ENCODE measurements at regions not wholly inside any gene's neighbourhood (a gene's known extent, or its start where the extent isn't known, plus 50 kb on each side); places are given as distances from the start of the nearest gene placed in this dataset.
A peak's percentile ranks its signal among the peaks of the same experiment; 100 is the strongest.
"Not testable (repeated sequence)": the region's sequence is repeated elsewhere in the genome, so short reads cannot be mapped to it uniquely, and the experiment has no call there.

DNA sequence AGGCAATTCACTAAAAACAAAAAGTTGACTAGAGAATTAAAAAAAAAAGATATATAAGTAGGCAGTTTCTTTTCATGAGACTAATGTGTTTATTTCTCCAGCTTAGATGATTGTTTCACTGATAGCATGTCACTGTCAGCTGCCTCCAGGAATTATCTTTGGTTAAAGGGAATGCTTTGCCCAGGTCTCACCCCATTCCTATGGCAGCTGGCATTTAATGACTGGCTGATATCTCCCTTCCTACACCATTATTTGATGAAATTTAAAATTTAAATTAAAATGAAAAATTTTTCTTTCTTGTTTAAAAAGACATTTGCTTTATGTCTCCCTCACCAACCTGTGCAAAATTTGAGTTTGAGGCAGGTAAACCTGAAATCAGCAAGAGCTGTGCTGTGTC is 214.5 kb upstream of the PRSS1 start:
- DNase-seq (ENCODE audit: low spot score), result no peak

DNA sequence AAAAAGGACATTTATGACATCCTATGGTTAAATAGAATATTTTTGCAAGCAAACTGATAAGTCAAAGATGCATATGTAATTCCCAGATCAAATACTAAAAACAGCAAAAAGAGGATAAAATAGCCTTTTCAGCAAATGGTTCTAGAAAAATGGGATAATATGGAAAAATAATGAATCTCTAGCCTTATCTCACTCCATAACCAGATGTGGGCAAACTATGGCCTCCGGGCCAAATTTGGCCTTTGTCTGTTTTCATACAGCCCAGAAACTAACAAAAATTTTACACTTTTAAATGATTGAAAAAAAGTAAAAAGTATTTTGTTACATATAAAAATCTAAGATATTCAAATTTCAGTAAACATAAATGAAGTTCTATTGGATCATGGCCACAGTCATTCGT is 215.4 kb upstream of the PRSS1 start:
- no peak for DNase-seq (ENCODE audit: low spot score)

DNA sequence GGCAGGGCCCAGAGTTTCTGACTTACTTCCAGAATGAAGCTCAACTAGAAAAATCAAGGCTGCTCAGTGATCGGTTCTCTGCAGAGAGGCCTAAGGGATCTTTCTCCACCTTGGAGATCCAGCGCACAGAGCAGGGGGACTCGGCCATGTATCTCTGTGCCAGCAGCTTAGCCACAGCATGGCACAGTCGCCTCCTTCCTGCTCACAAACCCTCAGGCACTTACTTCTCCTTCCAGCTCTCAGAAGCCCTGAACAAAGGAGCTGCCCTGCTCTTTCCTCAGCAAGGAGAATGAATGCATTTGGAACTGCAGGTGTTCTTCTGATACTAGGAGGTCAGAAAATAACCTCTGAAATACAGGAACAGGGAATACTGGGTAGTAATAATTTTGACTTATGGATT is 219.7 kb upstream of the PRSS1 start:
- no peak for DNase-seq (ENCODE audit: low spot score)

DNA sequence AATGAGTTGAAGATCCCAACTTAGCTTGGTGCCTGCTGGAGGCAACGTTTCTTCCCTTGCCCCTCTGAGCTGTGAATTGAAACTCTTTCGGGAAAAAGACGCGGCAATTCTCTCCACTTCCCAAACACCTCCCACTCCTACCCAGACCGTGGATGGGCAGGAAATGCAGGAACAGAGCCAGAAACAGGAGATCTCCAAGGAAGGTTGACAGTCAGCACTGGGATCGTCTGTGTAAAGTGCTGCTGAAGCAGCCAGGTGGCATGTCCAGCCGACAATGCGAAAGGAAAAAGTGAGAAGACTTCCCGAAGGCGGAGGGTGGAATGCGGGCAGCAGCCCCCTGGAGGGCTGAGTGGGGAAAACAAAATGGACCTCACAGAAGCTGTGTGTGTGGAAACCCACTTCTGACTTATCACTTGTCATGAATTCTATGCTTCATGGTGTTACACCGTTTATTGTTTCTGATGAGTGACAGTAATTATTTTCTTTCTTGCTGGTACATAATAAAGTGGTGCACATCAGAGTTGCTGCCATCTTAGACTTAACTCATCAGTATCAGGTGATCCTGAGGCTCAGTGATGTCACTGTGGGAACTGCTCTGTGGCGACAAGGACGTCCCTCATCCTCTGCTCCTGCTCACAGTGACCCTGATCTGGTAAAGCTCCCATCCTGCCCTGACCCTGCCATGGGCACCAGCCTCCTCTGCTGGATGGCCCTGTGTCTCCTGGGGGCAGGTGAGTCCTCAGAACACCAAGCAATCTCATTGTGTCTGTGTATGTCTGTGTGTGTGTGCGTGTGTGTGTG is 220.5 kb upstream of the PRSS1 start:
- no peak for DNase-seq (ENCODE audit: low spot score)

GRCh38 chr7:142523821-142524460 is 225.3 kb upstream of the PRSS1 start:
- DNase-seq (ENCODE audit: low spot score), result no peak

DNA sequence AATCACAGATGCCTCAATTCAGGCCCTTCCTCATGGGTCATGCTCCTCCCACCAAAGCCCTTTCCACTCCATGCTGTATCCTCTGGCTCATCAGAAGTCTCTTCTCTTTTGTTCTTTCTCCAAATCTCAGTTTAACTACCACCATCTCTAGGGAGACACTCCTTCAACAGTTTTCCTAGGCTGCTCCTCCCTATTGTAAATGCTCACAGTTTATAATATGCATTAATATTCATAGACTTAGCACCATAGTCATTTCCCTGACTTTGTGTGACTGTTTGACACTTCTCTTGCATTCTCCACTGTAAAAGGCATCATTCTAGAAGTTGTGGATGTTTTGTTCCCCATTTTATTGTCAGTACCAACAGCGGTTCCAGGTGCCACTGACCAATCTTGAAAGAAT is 226.5 kb upstream of the PRSS1 start:
- DNase-seq (ENCODE audit: low spot score), result no peak

DNA sequence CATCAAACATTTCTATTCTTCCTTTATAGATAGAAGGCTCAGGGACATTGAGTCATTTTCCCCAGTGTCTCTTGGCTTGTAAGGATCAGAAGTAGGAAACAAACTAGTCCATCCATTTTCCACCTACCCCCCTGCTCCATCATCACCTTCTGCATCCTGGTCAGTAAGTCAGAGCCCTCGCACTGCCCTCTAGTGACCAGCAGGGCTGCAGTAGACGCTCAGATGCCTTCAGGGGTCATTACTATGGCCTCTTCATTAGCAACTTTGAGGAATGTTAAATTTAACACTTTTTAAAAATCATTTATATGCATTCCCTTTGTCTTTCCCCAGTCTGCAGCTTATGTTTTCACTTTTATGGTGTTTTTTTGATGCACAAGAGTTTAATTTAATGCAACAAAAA is 228.4 kb upstream of the PRSS1 start:
- not testable (repeated sequence) for DNase-seq (ENCODE audit: low spot score)

DNA sequence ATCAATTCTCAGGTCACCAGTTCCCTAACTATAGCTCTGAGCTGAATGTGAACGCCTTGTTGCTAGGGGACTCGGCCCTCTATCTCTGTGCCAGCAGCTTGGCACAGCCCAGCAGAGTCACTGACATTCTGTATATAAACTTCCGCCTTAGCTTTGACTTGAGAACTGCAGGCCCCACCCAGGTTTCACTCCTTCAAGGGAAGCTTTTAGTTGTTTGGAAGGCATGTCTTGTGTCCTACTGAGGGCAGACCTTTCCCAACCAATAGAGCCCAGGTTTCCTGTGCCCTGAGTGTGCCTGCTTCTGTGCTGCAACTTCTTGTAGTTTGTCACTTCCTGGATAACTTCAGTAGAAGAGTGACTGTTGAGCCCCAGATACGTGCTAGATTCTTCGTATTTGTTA is 228.8 kb upstream of the PRSS1 start:
- peak; percentile 73 for DNase-seq (ENCODE audit: low spot score)

DNA sequence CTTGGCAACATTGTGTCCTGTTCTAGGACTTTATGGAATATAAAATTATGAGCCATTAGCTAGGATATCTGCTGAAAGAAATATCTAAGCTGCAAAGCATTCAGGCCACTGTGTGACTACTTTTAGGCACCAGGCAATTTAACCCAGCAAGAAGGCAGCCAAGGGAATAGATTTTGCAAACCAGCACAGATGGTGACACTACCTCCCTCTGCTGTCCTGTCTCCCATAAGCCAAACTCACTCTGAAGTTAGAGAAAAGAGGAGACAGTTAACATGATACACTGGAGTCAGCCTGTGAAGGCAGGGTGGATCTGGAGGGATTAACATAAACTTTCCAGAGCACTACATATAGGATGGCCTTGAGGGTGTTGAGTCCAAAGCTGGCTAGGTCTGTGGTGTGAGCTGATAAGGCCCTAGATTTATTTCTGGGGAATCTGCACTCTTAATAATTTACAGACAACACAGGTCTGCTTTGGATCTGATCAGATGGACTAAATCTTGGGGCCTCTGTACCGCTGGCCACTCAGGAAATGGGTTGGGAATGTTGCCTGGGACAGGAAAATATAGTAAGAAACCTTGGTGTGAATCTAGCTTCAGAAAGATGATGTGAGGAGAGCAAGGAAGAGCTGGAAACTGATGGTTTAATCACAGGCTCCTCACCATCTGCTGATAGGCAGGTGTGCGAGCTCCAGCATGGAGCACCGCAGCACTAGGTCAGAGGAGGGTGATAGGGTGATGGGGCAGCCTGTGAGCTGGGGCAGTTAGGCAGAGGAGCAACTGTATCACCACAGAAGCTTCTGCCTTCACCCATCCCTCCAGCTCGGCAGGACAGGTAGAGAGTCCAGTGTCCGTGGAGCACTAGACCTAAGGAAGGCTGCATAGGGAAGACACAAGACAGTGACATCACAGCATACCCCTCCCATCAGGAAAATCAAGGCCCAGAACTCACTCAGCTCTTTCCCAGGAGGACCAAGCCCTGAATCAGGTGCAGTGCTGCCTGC is 229.9 kb upstream of the PRSS1 start:
- DNase-seq (ENCODE audit: low spot score), result no peak

DNA sequence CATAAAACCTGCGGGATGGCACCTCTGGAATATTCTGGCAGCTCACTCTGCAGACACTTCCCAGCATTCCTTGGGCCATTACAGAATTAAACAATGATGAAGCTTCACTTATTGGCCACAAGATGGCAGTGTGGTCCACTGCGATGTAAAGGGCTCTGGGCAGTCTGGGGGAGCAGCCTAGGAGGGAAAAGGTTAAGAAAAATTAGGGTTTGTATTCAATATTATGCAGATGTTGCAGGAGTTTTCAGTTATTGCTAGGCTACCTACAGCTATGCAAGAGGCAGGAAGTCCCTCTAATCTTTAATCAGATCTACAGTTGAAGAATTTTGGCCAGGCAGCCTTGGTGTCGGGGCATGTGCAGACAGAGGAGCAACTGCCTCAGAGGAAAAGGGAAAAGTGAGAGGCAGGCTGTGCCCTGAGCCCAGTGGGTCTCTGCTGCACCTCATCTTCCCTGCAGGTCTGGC is 233.2 kb upstream of the PRSS1 start:
- peak; percentile 28 for DNase-seq (ENCODE audit: low spot score)

DNA sequence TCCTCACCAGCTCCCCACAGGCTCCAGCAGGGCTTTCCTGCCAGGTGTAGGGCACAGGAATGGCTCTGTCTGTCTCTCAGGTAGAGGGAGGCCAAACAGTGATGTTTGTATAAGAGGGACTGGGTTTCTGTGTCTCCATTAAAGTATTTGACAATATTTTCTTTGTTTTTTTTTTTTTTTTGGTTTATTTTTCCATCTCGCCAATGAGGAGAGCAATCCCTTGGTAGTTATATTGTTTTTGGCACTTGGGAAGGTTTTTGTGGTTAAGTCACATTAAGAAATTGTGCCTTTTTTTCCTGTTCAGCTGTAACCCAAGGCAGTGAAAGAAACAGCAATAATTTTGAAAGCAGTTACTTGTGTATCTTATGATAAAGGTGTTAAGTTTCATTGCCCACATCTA is 234.6 kb upstream of the PRSS1 start:
- DNase-seq (ENCODE audit: low spot score), result not testable (repeated sequence)

DNA sequence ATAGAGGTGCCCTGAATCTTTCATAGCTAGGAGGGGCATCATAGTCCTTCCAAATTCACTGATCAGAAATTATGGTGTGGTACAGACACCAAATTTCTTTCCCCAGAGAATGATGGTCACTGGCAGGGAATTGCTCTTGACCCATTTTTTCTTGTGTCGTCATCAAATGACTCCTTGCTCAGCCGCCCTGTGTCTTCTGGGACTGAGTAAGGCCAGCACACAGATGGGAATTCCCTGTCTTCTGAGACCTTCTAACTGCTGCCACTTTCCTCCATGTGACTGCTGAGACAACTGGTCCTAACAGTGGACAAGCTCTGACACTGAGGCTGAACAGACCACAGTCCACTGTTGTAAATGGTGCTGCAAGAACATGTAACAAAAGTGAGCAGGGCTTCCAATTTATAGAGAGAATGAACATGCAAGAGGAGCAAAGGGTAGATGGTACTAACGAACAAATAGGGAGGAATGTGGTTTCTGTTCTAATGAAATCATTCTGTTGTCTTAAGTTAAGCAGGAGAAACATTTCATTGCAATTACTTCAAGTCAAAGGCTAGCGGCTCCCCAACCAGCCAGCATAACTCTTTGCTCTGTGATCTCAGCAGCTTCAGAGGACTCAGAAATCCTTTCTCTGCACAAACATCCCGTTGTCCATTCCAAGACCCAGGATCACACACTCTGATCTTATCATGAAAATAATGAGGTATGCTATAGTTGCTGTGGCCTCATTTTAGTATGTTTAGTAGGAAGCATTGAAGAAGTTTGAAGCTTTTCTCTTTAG is 235.9 kb upstream of the PRSS1 start:
- DNase-seq (ENCODE audit: low spot score), result no peak

- DNase-seq (ENCODE audit: low spot score), result no peak
Measured at GRCh38 chr7:142511801-142512200, 237.5 kb upstream of the PRSS1 start.

GRCh38 chr7:142511374-142511773 is 237.9 kb upstream of the PRSS1 start:
- DNase-seq (ENCODE audit: low spot score), result no peak

GRCh38 chr7:142509235-142509634 is 240.0 kb upstream of the PRSS1 start:
- not testable (repeated sequence) for DNase-seq (ENCODE audit: low spot score)

GRCh38 chr7:142508251-142508650 is 241.0 kb upstream of the PRSS1 start:
- peak; percentile 38 for DNase-seq (ENCODE audit: low spot score)

- DNase-seq (ENCODE audit: low spot score), result no peak
Measured at GRCh38 chr7:142507799-142508198, 241.5 kb upstream of the PRSS1 start.

- DNase-seq (ENCODE audit: low spot score), result not testable (repeated sequence)
Measured at GRCh38 chr7:142507066-142507465, 242.2 kb upstream of the PRSS1 start.

- DNase-seq (ENCODE audit: low spot score), result no peak
Measured at GRCh38 chr7:142506601-142507000, 242.7 kb upstream of the PRSS1 start.

DNA sequence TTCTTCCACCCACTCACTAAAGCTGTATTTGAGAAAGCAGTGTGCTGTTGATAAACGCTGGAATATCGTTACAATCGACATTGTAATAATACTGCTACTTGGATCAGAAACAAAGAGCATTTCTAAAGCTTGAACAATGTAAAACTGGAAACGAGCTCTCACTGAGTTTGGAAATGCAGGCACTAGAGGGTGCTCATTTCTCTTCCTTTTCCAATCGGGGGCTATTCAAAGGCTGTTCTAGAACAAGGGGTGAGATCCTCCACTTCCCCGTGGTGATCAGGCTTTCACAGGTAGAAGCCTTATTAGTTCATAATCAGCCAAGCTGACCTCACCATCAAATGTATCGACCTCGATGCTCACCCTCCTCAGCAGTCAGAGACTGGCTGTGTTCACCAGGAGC is 245.3 kb upstream of the PRSS1 start:
- not testable (repeated sequence) for DNase-seq (ENCODE audit: low spot score)

DNA sequence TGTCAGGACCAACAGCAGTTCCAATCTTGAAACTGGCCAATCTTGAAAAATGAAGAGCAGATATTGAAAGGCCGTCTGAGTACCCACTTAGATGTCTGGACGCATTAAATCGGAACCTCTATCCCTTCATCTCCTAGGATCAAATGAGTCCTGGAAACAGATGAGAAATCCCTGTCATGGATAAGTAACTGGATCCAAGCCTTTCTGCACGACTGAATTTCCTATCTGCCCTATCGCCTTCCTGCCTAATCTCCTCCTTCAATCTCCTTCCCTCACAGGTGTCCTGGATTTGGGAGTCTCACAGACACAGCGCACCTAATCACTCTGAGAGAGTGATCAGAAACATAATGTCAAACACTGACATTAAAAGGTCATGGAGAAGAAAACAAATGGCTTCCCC is 245.2 kb upstream of the PRSS58 start:
- no peak for DNase-seq (ENCODE audit: low spot score)
